ENCODE measurements at regions not wholly inside any gene's neighbourhood (a gene's known extent, or its start where the extent isn't known, plus 50 kb on each side); places are given as distances from the start of the nearest gene placed in this dataset.

GRCh38 chr2:15801904-15802303 is 138.4 kb upstream of the MYCN start:
- TF ChIP-seq REST (tag by site-specific recombination; IDR thresholded peaks at IDR 0.05) (no peak), CTCF (tag by site-specific recombination; IDR thresholded peaks at IDR 0.05) (no peak), ZBTB7A (tag by site-specific recombination; IDR thresholded peaks at IDR 0.05; ENCODE audit: low read depth) (no peak), ZNF121 (tag by site-specific recombination; IDR thresholded peaks at IDR 0.05) (no peak), ZNF24 (tag by site-specific recombination; IDR thresholded peaks at IDR 0.05) (no peak), ZNF10 (tag by site-specific recombination; IDR thresholded peaks at IDR 0.05) (no peak), ZBTB1 (tag by site-specific recombination; IDR thresholded peaks at IDR 0.05) (no peak), PBX3 (CRISPR knock-in tag; IDR thresholded peaks at IDR 0.05) (no peak), ELK4 (IDR thresholded peaks at IDR 0.05; ENCODE audit: borderline replicate concordance, low read depth, low read length) (no peak), ZNF707 (tag by site-specific recombination; IDR thresholded peaks at IDR 0.05) (no peak), ZNF776 (tag by site-specific recombination; IDR thresholded peaks at IDR 0.05; ENCODE audit: borderline replicate concordance) (no peak)
